ENCODE measurements at regions not wholly inside any gene's neighbourhood (a gene's known extent, or its start where the extent isn't known, plus 50 kb on each side); places are given as distances from the start of the nearest gene placed in this dataset.
"Not testable (repeated sequence)": the region's sequence is repeated elsewhere in the genome, so short reads cannot be mapped to it uniquely, and the experiment has no call there.

DNA sequence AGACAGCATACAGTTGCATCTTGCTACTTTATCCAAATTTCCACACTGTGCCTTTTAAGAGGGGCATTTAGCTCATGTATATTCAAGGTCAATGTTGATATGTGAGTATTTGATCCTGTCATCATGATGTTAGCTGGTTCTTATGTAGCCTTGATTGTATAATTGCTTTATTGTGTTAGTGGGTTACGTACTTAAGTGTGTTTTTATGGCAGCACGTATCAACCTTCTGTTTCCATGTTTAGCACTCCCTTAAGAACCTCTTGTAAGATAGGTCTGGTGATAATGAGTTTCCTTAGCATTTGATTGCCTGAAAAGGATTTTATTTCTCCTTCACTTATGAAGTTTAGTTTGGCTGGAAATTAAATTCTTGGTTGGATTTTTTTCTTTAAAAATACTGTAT is 445.2 kb downstream of the NAV3 start (continued):
- TF ChIP-seq, protein P1, sequence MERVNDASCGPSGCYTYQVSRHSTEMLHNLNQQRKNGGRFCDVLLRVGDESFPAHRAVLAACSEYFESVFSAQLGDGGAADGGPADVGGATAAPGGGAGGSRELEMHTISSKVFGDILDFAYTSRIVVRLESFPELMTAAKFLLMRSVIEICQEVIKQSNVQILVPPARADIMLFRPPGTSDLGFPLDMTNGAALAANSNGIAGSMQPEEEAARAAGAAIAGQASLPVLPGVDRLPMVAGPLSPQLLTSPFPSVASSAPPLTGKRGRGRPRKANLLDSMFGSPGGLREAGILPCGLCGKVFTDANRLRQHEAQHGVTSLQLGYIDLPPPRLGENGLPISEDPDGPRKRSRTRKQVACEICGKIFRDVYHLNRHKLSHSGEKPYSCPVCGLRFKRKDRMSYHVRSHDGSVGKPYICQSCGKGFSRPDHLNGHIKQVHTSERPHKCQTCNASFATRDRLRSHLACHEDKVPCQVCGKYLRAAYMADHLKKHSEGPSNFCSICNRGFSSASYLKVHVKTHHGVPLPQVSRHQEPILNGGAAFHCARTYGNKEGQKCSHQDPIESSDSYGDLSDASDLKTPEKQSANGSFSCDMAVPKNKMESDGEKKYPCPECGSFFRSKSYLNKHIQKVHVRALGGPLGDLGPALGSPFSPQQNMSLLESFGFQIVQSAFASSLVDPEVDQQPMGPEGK (CRISPR knock-in tag; IDR thresholded peaks at IDR 0.05; ENCODE audit: borderline replicate concordance) = no peak
- TF ChIP-seq ZNF8 (CRISPR knock-in tag; IDR thresholded peaks at IDR 0.05) = no peak

DNA sequence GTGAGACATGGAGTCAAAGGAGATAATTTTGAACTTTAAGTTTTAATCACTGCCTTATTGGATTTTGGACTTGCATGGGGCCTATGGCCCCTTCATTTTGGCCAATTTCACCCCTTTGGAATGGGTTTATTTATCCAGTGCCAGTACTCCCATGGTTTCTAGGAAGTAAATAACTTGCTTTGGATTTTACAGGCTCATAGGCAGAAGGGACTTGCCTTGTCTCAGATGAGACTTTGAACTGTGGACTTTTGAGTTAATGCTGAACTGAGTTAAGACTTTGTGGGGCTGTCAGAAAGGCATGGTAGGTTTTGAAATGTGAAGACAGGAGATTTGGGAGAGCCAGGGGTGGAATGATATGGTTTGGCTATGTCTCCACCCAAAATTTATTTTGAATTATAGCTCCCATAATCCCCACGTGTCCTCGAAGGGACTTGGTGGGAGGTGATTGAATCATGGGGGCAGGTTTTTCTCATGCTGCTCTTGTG is 448.1 kb downstream of the NAV3 start:
- TF ChIP-seq ESRRG (CRISPR knock-in tag; IDR thresholded peaks at IDR 0.05) = no peak
- no peak for TF ChIP-seq ISL1 (CRISPR knock-in tag; IDR thresholded peaks at IDR 0.05)
- TF ChIP-seq, protein P2, sequence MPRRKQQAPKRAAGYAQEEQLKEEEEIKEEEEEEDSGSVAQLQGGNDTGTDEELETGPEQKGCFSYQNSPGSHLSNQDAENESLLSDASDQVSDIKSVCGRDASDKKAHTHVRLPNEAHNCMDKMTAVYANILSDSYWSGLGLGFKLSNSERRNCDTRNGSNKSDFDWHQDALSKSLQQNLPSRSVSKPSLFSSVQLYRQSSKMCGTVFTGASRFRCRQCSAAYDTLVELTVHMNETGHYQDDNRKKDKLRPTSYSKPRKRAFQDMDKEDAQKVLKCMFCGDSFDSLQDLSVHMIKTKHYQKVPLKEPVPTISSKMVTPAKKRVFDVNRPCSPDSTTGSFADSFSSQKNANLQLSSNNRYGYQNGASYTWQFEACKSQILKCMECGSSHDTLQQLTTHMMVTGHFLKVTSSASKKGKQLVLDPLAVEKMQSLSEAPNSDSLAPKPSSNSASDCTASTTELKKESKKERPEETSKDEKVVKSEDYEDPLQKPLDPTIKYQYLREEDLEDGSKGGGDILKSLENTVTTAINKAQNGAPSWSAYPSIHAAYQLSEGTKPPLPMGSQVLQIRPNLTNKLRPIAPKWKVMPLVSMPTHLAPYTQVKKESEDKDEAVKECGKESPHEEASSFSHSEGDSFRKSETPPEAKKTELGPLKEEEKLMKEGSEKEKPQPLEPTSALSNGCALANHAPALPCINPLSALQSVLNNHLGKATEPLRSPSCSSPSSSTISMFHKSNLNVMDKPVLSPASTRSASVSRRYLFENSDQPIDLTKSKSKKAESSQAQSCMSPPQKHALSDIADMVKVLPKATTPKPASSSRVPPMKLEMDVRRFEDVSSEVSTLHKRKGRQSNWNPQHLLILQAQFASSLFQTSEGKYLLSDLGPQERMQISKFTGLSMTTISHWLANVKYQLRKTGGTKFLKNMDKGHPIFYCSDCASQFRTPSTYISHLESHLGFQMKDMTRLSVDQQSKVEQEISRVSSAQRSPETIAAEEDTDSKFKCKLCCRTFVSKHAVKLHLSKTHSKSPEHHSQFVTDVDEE (CRISPR knock-in tag; IDR thresholded peaks at IDR 0.05) = no peak
- no peak for TF ChIP-seq BACH2 (CRISPR knock-in tag; IDR thresholded peaks at IDR 0.05; ENCODE audit: borderline replicate concordance)
- TF ChIP-seq ZC3H10 (CRISPR knock-in tag; IDR thresholded peaks at IDR 0.05) = no peak
- no peak for TF ChIP-seq ZFP3 (CRISPR knock-in tag; IDR thresholded peaks at IDR 0.05)
- TF ChIP-seq, protein P3, sequence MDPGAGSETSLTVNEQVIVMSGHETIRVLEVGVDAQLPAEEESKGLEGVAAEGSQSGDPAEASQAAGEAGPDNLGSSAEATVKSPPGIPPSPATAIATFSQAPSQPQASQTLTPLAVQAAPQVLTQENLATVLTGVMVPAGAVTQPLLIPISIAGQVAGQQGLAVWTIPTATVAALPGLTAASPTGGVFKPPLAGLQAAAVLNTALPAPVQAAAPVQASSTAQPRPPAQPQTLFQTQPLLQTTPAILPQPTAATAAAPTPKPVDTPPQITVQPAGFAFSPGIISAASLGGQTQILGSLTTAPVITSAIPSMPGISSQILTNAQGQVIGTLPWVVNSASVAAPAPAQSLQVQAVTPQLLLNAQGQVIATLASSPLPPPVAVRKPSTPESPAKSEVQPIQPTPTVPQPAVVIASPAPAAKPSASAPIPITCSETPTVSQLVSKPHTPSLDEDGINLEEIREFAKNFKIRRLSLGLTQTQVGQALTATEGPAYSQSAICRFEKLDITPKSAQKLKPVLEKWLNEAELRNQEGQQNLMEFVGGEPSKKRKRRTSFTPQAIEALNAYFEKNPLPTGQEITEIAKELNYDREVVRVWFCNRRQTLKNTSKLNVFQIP (CRISPR knock-in tag; IDR thresholded peaks at IDR 0.05; ENCODE audit: borderline replicate concordance, low read depth) = no peak
- no peak for TF ChIP-seq GLIS3 (CRISPR knock-in tag; IDR thresholded peaks at IDR 0.05)
- TF ChIP-seq RARB (CRISPR knock-in tag; IDR thresholded peaks at IDR 0.05) = no peak
- ATAC-seq = no peak

DNA sequence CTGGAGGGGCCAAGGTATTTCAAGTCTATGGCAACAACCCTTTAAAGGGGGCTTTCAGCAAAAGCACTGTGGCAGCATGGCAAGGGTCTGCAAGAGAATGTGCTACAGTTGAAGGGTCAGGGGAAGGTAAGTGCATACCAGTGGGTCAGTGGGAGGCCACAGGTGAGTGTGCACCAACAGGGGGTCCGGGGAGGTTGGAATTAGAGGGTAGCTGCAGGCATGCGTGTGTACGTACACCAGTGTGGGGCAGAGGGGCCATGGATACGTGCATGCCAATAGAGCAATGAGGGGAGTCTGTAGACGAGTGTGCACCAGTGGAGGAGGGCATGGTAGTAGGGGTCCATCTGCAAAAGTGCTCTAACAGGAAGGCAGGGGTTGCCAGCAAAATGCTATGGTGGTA is 448.9 kb downstream of the NAV3 start:
- TF ChIP-seq, protein P1 (CRISPR knock-in tag; IDR thresholded peaks at IDR 0.05; ENCODE audit: borderline replicate concordance) = no peak
- TF ChIP-seq, protein P3 (CRISPR knock-in tag; IDR thresholded peaks at IDR 0.05; ENCODE audit: borderline replicate concordance, low read depth) = no peak
- TF ChIP-seq RARB (CRISPR knock-in tag; IDR thresholded peaks at IDR 0.05) = no peak
- no peak for TF ChIP-seq ISL1 (CRISPR knock-in tag; IDR thresholded peaks at IDR 0.05)
- TF ChIP-seq, protein P4, sequence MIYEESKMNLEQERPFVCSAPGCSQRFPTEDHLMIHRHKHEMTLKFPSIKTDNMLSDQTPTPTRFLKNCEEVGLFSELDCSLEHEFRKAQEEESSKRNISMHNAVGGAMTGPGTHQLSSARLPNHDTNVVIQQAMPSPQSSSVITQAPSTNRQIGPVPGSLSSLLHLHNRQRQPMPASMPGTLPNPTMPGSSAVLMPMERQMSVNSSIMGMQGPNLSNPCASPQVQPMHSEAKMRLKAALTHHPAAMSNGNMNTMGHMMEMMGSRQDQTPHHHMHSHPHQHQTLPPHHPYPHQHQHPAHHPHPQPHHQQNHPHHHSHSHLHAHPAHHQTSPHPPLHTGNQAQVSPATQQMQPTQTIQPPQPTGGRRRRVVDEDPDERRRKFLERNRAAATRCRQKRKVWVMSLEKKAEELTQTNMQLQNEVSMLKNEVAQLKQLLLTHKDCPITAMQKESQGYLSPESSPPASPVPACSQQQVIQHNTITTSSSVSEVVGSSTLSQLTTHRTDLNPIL (CRISPR knock-in tag; IDR thresholded peaks at IDR 0.05; ENCODE audit: low read depth) = no peak
- no peak for TF ChIP-seq BACH2 (CRISPR knock-in tag; IDR thresholded peaks at IDR 0.05; ENCODE audit: borderline replicate concordance)
- TF ChIP-seq, protein P5, sequence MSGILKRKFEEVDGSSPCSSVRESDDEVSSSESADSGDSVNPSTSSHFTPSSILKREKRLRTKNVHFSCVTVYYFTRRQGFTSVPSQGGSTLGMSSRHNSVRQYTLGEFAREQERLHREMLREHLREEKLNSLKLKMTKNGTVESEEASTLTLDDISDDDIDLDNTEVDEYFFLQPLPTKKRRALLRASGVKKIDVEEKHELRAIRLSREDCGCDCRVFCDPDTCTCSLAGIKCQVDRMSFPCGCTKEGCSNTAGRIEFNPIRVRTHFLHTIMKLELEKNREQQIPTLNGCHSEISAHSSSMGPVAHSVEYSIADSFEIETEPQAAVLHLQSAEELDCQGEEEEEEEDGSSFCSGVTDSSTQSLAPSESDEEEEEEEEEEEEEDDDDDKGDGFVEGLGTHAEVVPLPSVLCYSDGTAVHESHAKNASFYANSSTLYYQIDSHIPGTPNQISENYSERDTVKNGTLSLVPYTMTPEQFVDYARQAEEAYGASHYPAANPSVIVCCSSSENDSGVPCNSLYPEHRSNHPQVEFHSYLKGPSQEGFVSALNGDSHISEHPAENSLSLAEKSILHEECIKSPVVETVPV (CRISPR knock-in tag; IDR thresholded peaks at IDR 0.05) = no peak
- no peak for TF ChIP-seq PPARA (CRISPR knock-in tag; IDR thresholded peaks at IDR 0.05; ENCODE audit: borderline replicate concordance)
- no peak for TF ChIP-seq ZNF8 (CRISPR knock-in tag; IDR thresholded peaks at IDR 0.05)
- no peak for ATAC-seq

DNA sequence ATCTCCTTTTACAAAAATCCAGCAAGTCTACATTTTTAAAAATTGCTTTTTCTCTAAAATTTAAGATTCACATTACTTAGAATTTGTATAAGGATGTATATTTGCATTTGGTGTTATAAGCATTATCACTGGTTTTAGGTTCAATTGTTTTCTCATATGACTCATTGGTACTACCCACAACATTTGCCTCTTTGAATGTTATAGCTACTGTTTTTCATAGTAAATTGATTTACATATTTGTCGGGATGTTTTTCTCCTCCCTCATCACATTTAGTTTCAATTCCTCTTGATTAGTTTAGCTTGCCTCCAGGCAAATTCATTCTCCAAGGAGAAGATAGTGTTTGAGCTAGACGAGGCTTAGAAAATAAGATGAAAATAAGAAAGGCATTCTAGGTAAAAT is 450.4 kb downstream of the NAV3 start:
- ATAC-seq = not testable (repeated sequence)

All from SK-N-SH treated with all-trans-retinoic acid at 6 μM for 48 hours (cell line).